Activated CD4-positive, alpha-beta T cell treated with anti-CD3 and anti-CD28 coated beads, Interleukin-2, amount 50 U/mL, for 48 hours (primary cell): ENCODE measurements at regions not wholly inside any gene's neighbourhood (a gene's known extent, or its start where the extent isn't known, plus 50 kb on each side); places are given as distances from the start of the nearest gene placed in this dataset.

Experiments
- DNase-seq, 2 experiments: peaks; one replicate each; pipeline ENCODE4 v3.0.0-alpha.2; 2020

DNA sequence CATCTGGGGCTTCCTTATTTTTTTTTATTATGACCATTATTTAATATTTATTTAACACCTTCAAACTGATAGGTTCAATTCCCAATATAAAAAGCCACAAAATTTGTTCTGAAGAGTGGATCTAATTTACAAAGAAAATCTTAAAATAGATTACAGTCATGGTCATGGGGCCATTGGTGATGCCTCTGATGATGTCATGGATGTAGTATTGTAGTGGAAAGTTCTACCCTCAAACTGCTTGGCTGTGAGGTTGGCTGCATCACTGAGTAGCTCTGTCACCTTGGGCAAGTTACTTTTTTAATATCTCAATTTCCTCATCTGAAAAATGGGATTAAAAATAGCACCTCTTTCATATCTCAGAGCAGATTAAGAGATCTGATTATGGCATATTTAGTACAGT is 128.5 kb downstream of the DKK1 start:
- no peak for DNase-seq

DNA sequence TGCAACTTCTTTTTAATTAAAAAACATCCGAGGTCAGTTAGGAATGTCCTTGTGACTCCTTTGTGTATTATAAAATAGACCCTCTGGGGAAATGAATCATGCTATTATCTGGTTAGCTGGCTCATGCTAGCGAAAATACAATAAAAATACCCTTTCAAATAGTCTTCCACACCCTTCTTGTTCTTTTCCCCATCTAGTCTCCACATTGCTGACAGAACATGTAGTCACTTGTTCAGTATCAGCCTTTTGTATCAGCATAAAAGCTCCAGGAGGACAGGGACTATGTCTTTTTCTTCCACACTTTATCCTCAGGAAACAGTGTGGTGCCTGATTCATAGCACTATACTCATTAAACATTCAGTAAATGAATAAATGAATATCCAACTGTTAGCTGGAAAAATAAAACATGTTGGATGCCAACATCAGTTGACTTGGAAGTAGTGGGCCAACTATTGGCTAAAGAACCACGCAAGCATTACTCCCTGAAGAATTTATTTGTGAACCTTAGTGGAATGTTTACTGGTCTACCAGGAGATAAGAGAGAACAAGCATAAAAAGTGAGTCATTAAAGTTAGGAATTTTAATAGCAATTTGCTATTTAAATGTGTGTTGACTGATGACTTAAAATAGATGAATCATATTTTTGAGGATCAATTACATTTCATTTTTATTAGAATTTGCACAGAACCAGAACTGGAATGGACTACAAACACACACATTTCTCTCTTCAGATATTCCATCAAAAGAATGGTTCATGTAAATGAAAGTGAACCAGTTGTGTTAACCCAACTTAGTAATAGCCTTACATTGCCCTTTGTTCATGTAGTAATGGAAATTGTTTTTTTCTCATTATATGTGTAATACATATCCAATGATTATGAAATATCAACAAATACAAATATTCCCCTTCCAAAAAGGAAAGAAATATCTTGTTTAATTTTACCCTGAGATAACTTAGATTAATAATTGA is 129.6 kb downstream of the DKK1 start:
- DNase-seq: no peak

DNA sequence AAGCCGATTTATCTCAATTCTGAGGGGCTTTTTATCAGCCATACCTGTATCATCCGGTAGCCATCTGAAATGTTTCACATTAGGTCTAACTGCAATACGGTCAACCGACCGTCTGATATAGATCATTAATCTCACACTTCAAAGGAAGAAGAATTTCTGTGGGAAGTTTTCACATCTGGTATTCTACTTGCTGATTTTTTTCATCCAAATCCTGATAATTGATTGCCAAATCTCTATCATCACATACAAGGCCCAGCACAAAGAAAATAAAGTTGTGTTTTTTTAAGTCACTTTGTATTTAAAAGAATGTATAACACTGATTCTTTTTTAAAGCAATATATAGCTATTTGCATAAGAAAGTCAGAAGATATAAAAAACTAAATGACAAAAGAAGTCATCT is 132.3 kb downstream of the DKK1 start:
- no peak for DNase-seq

DNA sequence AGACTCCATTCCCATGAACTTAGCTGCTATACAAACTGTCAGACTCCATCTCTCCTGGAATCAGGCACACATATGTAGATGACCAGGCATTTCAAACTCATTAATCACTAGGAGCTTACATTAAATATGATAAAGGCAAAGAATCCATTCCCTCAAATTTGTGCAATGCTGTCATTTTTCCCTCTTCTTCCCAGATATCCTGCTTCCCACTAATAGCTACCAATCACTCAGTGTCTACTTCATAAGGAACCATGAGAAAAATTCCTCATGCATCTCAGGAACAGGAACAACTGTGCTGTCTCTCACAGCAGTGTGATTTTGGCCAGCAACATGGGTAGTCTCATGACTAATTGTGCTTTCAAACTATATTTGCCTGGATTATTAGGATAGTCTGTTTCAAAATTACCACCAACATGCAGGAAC is 133.9 kb downstream of the DKK1 start:
- no peak for DNase-seq

DNA sequence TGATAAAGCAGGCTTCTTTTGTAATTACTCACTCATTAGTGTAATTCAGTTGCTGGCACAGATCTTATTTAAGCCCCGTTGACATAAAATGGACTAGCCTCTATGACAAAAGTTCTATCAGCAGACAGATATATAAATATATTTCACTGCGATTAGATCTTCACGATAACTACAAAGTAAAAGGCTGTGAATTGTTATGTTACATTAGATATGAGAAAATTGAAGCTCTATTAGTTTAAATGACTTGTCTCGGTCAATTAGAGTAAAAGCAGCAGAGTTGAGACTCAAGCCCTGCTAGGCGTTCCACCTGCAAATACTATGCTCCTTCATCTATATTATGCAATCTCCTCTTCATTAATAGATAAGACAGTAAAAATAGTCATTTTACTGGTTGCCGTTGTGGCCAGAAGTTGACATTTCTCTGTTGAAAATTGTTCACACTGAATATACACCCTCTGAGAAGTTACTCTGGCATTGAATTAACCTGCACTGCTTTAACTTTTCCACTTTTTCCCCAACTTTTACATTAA is 136.7 kb downstream of the DKK1 start:
- DNase-seq: no peak

DNA sequence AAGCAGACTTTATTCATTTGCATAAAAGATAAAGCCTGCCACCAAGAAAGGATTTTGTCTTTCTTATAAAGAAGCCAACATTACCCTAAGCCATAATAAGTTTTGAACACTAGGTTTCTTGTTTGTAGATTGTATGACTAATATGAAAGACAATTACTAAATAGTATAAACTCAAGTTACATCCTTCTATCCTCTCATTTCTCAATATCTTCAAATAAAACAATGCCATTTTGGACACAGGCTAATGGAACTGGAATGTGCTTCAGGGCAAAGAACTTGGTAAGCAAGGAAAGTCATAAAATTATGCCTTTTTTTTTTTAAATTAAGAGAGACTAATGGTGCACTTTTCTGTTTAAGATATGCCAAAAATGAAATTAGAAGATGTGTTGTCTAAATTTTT is 137.7 kb downstream of the DKK1 start:
- DNase-seq: no peak

DNA sequence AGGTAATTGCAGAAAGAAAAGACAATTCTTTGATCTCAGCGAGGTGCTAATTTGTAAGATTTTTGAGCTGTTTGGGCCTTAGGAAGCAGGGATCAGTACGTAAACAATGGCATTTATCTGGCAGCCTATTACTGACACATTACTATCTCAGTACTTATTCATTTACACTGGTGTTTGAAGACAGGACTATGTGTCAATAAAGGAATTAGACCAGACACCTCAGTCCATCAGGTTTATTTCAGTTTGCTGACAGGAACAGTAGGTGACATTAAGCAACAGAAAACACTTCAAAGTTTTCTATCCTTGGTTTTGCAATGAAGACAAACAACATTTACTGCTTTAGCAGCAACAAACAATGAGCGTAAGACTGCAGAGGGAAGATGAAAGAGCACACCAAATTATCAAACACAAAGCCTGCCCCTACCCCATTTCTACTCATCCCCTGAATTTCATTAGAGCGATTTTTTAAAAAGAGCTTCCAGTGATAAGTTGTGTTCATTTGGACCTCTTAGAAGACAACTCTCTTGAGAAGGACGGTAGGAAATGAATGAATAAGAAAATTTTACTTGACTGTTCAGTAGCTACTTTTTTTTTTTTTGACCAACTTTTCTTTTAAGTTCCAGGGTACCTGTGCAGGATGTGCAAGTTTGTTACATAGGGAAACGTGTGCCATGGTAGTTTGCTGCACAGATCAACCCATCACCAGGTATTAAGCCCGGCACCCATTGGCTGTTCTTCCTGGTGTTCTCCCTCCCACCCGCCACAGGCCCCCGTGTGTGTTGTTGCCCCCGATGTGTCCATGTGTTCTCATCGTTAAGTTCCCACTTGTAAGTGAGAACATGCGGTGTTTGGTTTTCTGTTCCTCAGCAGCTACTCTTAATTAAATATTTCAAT is 138.8 kb downstream of the DKK1 start:
- no peak for DNase-seq

DNA sequence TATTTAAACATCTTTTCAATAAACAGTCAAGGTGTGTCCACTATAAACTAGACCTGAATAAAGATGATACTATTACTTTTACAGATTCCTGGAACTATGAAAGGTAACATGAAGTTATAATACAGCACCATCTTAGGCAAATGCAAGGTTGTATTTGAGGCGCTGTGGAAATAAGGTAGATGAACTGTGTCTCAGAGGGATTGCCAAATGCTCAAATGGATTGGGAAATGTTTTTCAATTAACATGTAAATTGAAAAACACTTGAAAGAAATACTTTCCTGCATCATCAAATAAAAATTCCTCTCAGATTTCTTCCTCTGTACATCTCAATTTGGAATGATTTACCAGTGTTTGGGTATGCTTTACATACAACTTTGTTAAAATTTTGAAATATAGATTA is 139.4 kb downstream of the DKK1 start:
- no peak for DNase-seq

DNA sequence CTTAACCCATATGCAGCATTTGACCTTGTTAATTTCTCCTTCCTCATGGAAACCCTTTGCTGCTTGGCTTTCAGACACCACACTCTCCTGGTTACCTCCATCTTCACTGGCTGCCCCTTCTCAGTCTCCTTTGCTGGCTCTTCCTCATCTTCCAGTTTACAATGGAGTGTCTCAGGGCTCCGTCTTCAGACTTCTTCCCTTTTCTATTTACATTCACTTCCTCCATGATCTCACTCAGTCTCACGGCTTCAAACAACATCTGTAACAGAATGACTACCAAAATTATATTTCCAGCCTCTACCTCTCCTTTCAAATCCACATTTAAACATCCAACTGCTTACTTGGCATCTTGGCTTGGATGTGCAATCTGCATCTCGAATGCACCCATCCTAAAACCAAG is 140.4 kb downstream of the DKK1 start:
- no peak for DNase-seq

DNA sequence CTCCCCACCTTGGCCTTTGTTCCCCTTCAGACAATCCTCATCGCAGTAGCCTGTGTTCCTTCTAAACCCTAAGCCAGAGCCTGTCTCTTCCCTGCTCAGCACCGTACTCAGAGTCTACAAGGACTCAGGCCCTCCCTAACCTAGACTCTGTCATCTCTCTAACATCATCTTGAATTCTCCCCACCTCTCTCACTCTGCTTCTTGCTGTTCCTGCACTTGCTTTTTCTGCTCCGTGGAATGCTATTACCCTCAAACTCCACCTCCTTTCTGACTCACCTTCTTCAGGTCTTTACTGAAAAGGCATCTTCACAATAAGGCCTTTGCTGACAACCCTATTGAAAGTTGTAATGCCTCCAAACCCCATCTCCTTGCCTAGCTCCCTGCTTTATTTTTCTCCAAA is 141.0 kb downstream of the DKK1 start:
- no peak for DNase-seq

DNA sequence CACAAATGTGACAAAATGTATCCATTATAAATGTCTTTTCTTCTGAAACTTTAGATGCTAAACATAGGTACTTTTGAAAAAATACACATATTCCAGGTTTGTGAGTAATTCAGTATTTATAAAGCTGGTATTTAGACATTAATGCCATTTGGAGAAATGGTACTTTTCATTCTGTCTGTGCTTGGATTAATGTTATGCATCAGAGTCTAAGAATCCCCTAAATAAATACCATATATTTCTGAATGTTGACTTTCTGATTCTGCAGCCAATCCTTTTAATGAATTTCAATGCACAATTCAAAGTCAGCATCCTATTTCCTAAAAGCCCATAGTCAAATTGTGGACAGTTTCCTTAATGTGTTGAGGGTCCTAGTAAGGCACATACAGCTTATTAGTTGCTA is 145.0 kb downstream of the DKK1 start:
- no peak for DNase-seq

DNA sequence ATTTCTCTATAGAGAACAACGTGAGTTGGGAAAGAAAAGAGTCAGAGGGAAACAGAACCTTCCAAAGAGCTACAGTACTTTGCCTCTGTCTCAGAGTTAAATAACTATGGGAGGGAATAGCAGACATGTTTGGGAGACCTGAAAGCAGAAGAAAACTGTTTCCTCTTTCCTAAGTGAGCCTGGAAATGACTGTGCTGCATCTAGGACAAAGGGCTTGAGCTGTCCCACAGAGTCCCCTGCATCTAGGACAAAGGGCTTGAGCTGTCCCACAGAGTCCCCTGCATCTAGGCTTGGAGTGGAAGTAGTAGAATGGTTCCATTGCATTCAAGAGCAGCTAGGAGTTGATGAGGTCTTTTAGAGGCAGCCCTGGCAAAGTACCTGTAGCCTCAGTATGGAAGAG is 149.7 kb downstream of the DKK1 start:
- DNase-seq: no peak

DNA sequence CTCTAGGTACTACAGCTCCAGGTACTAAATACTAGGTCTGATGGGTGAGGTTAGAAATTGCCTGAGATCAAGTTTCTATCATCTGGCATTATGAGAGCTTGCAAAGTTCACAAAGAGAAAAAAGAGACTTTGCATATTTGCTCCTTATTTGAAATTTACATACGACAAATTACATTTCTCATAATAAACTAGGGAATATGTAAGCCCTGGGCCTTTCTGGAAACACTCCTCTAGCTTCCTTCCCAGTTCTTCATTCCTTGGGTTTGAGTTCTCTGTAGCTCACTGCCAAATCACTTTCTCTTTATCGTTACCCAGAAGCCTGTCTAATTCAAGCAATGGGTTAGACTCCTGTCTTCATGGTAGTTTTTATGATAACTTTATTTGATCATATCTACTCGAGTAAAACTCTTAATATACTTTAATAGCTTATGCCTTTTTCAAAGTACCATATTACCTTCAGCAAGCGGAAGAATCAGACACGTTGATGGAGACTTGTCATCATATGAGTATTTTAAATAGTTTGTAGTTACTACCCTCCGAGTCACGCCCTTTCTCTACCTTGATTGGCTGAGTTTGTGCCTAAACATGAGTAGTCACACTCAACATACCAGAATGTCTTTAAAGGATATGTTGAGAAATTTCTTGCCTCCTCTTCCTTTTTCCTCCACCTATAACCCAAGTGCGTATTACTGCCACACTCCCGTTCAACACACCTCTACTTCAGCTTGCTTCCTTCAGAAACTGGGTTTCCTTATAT is 150.5 kb downstream of the DKK1 start:
- DNase-seq: no peak

DNA sequence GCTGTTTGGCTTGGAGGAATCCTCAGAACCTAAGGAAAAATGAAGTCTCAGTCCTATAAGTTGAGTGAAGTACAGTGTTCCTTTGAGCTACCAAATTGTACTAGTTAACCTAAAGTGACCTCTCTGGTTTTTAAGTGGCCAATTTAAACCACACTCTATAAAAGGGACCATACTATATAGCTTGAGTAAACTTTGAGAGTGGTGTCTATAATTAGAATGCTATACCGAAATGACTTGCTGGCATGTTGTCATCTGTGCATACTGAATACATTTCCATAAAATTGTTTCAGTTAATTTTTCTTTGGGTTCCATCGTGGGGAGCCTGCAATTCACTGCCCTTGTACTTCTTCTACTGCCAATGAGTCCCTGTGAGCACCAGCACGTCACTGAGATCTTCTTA is 151.1 kb downstream of the DKK1 start:
- DNase-seq: no peak

DNA sequence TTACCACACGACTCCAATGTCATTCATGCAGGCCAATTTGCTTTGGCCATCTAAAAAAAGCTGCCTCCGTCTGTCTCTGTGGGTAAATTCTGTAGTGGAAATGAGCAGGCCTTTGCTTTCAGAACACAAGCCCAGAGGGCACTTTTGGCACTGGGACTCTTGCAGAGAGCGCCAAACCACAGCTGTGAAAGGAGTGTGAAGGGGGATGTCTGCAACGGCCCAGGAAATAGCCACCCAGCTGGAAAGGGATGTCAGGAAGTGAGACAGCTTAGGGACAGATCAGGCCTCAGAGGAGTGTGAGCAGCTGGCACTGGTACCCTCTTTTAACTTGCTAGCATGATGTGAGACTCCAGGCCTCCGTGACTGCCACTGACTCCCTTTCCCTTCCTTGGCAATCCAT is 152.4 kb downstream of the DKK1 start:
- DNase-seq: no peak

DNA sequence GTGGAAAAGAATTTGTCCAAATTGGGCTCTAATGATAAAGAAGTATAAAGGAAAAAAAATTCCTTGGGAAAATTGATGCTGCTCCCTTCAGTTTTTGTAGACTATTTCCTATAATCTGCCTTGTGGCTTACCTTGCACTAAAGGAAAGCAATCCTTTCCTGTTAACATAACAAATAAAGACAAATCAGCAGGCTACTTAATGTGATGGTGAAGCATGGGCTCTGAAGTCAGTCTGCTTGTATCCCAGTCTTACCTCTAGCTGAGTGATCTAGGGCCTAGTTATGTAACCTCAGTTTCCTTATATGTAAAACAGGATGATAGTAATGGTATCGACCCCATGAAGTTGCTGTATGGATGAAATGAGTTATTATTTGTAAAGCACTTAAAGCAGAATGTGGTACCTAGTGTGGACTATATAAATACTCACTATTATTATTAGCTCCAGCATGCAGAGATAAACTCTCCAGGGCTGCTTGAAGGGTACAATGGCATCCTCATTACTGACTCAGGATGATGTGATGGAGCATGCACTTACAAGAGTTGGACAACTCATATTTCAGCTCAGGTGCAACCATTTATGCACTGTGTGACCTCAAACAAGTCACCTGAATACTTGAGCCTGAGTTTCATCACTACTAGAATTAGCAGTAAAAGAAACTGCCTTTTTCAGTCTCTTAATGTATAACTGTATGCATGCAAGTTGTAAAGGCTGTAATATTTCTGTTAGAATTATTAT is 156.1 kb downstream of the DKK1 start:
- DNase-seq: no peak

DNA sequence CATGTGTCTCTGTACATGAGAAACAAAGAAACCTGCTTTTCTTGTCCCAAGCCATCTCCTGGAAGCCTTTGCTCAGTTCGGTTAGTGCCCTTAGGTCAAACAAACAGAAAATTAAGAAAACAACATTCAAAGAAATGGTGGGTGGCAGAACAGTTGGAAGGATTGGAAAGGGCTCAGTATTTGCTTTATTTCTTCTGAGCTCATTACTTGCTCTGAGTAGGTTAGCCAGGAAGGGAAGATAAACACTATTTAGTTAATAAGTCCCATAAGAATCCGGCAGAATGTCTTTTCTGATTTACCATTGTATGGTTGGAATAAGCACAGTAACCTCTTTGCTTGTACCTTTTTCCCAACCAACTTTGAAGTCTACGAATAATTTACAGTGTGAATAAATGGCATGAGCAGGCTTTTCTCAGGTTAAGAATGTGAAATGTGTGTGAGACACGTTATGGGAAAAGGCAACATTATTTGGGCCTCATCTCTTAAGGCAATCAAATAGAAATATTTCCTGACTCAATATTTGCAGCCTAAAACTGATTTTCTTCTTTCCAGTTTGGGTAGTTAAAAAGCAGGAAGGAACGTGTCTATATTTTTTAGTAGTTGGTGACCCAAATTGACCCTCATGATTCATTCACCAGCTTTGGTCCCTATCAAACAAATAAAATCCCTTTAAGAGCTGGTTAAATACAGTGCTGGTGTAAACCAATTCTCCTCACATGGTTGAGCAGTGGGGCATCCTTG is 158.5 kb downstream of the DKK1 start:
- DNase-seq: no peak

DNA sequence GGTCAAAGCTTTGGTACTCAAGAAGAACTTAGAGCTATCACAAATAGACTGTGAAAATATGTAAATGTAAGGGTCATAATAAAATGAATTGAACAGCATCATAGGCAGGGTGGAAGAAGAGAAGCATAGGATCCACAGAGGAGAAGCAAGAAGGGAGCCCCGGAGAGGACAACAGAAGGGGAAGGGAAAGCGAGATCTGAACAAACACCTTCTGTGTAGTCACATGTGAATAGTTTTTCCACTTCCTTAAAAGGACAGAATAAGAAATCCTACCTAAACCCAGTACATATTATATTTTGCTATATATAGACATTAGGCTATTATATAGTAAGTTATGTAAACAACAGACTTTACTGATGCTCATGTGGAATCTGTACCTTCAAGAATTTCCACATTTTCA is 160.2 kb downstream of the DKK1 start:
- no peak for DNase-seq

DNA sequence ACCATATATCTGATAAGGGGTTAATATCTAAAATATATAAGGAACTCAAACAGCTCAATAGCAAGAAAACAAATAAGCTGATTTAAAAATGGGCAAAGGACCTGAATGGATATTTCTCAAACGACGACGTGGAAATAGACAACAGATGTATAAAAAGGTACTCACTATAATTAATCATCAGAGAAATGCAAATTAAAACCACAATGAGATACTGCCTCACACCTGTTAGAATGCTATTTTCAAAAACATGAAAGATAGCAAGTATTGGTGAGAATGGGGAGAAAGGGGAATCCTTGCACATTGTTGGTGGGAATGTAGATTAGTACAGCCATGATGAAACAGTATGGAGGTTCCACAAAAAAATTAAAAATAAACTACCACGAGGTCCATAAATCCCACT is 163.2 kb downstream of the DKK1 start:
- DNase-seq: no peak

DNA sequence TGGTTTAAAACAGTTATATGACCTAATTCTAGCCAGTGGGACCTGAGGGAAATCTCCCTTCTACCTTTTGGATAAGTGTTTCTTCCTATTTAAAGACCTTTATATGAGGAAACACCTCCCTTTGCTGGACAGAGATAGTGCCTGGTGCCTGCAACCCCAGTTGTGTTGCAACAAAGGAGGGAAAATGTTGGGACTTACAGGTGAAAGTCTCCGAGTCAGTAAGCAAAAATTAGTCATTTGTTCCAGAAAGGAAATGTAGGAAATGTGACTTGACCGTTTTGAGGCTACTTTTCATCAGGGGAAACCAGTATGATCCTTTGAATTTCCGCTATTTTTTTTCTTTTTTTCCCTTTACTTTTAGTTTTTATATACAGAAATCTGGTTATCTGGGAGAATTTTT is 165.5 kb downstream of the DKK1 start:
- DNase-seq: no peak

DNA sequence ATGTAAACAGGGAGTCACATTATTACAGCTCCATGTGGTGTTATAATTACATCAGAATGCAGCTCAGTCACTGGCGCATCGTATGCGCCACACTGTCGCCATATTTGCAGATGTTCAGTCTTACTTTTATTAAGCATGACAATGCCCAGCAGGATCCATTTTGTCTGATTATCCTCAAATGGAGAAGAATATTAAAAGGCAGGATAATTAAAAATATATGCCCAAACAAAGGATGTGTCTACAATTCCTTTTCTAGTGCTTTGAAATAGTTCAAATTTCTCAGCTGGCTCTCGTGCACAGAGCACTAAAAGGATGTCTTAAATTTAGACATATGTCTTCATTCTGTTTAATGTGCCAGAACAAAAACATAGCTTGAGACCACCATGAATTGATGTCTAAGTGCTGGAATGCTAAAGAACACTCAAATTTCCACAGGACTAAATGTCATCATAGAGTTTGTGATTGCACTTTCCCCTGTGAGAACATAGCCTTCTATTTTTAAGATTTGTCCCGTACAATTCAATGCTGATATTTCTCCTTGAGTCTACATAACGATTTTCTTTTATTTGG is 168.0 kb downstream of the DKK1 start:
- no peak for DNase-seq
